IMR-90 (cell line): ENCODE measurements at regions not wholly inside any gene's neighbourhood (a gene's known extent, or its start where the extent isn't known, plus 50 kb on each side); places are given as distances from the start of the nearest gene placed in this dataset.

ENCODE experiments used
- ATAC-seq: fragments of 200-7000 bp; cut with Tn5 transposase; 2 replicates; pipeline ENCODE4 v1.9.1; 2020; ENCODE audit warnings: low read depth, mild to moderate bottlenecking, moderate library complexity
- BruUV-seq: library from RNA; stranded (reverse); fragments of 400-500 nt; replicated peaks from 2 replicates; lab custom pipeline; 2021; lab: Mats Ljungman, UMichigan
- CTCF ChIA-PET: fragments of 300-600 bp; formaldehyde crosslinking; extraction: SDS; loops from one replicate; lab custom pipeline; 2021; ENCODE audit warnings: antibody characterized with exemption; lab: Yijun Ruan, JAX
- POLR2A ChIA-PET: fragments of 300-600 bp; sonication (Branson Sonifier 250); formaldehyde crosslinking; loops from one replicate; lab custom pipeline; 2022; ENCODE audit warnings: antibody characterized with exemption; ENCODE audit not compliant: unreplicated experiment; lab: Charles Lee
- DNase-seq: peaks from one replicate; pipeline ENCODE4 v3.0.0; 2013
- H2AFZ ChIP-seq: replicated peaks from 2 replicates; pipeline ENCODE3; 2013; ENCODE audit warnings: low read length, mild to moderate bottlenecking; ENCODE audit not compliant: poor library complexity
- H2AK5ac ChIP-seq: 2 replicates; pipeline ENCODE4 v1.6.1; 2013; ENCODE audit warnings: low read depth, low read length, inconsistent platforms
- H2AK9ac ChIP-seq: replicated peaks from 2 replicates; pipeline ENCODE3; 2013; ENCODE audit warnings: mild to moderate bottlenecking, low read depth, low read length, moderate library complexity; ENCODE audit not compliant: poor library complexity
- H2BK120ac ChIP-seq: 2 replicates; pipeline ENCODE4 v1.6.1; 2013; ENCODE audit warnings: low read depth, low read length, inconsistent platforms
- H2BK15ac ChIP-seq: 3 replicates; pipeline ENCODE4 v1.6.1; 2013; ENCODE audit warnings: low read depth, low read length, inconsistent platforms
- H2BK20ac ChIP-seq: 2 replicates; pipeline ENCODE4 v1.6.1; 2013; ENCODE audit warnings: low read depth, mild to moderate bottlenecking, inconsistent platforms, low read length, moderate library complexity
- H2BK5ac ChIP-seq: 2 replicates; pipeline ENCODE4 v1.6.1; 2013; ENCODE audit warnings: mild to moderate bottlenecking, low read depth, low read length, inconsistent platforms; ENCODE audit not compliant: poor library complexity, severe bottlenecking
- H3K14ac ChIP-seq: replicated peaks from 2 replicates; pipeline ENCODE4 v1.6.1; 2013; ENCODE audit warnings: low read depth, low read length, inconsistent platforms
- H3K18ac ChIP-seq: 2 replicates; pipeline ENCODE4 v1.6.1; 2013; ENCODE audit warnings: low read depth, low read length, control low read depth
- H3K23ac ChIP-seq: 2 replicates; pipeline ENCODE4 v1.6.1; 2013; ENCODE audit warnings: low read depth, low read length, inconsistent platforms
- H3K27ac ChIP-seq: 2 replicates; pipeline ENCODE4 v1.5.1; 2013; ENCODE audit warnings: mild to moderate bottlenecking, control low read depth, low read length; ENCODE audit not compliant: insufficient read depth
- H3K27me3 ChIP-seq: 2 replicates; pipeline ENCODE4 v1.6.1; 2013; ENCODE audit warnings: low read length; ENCODE audit not compliant: control insufficient read depth, insufficient read depth
- H3K36me3 ChIP-seq: 2 replicates; pipeline ENCODE4 v1.6.1; 2013; ENCODE audit warnings: low read length, mixed read lengths; ENCODE audit not compliant: control insufficient read depth, insufficient read depth
- H3K4ac ChIP-seq: 2 replicates; pipeline ENCODE4 v1.6.1; 2013; ENCODE audit warnings: low read depth, low read length, inconsistent platforms
- H3K4me1 ChIP-seq: 2 replicates; pipeline ENCODE4 v1.6.1; 2013; ENCODE audit warnings: low read length, mixed read lengths; ENCODE audit not compliant: control insufficient read depth, insufficient read depth
- H3K4me2 ChIP-seq: 2 replicates; pipeline ENCODE4 v1.6.1; 2013; ENCODE audit warnings: low read depth, mild to moderate bottlenecking, control low read depth, low read length, moderate library complexity
- H3K4me3 ChIP-seq: 2 replicates; pipeline ENCODE4 v1.5.1; 2013; ENCODE audit warnings: low read depth, mild to moderate bottlenecking, control low read depth, low read length, moderate library complexity; ENCODE audit not compliant: insufficient read depth
- H3K56ac ChIP-seq: 2 replicates; pipeline ENCODE4 v1.6.1; 2013; ENCODE audit warnings: low read length, inconsistent platforms; ENCODE audit not compliant: insufficient read depth; ENCODE audit errors: extremely low read depth
- H3K79me1 ChIP-seq, 2 experiments: 2 replicates each; pipeline ENCODE4 v1.6.1; 2013; ENCODE audit warnings: low read length in 2 of 2, inconsistent platforms in 1 of 2, low read depth in 1 of 2
- H3K9ac ChIP-seq: 2 replicates; pipeline ENCODE4 v1.6.1; 2013; ENCODE audit warnings: low read depth, low read length, control low read depth
- H3K9me1 ChIP-seq: 2 replicates; pipeline ENCODE4 v1.6.1; 2013; ENCODE audit warnings: low read length, inconsistent platforms; ENCODE audit not compliant: insufficient read depth
- H3K9me3 ChIP-seq: 2 replicates; pipeline ENCODE4 v1.6.1; 2013; ENCODE audit warnings: low read length; ENCODE audit not compliant: control insufficient read depth, insufficient read depth
- H4K20me1 ChIP-seq: 2 replicates; pipeline ENCODE4 v1.6.1; 2013; ENCODE audit warnings: low read length, inconsistent platforms; ENCODE audit not compliant: insufficient read depth
- H4K5ac ChIP-seq: 2 replicates; pipeline ENCODE4 v1.6.1; 2013; ENCODE audit warnings: mild to moderate bottlenecking, low read depth, low read length, control low read depth
- H4K8ac ChIP-seq, 2 experiments: 2 replicates each; pipeline ENCODE4 v1.6.1; 2013; ENCODE audit warnings: low read depth in 2 of 2, low read length in 2 of 2, control low read depth in 1 of 2, inconsistent platforms in 1 of 2
- H4K91ac ChIP-seq: 2 replicates; pipeline ENCODE4 v1.6.1; 2013; ENCODE audit warnings: low read depth, low read length, inconsistent platforms; ENCODE audit not compliant: insufficient read depth
- BHLHE40 ChIP-seq: fragments of 150-350 bp; IDR thresholded peaks from 2 replicates; pipeline ENCODE4 v1.6.1; 2016; ENCODE audit warnings: mild to moderate bottlenecking, low read depth, low read length
- CEBPB ChIP-seq: IDR thresholded peaks from 2 replicates; pipeline ENCODE4 v1.6.1; 2012; ENCODE audit warnings: low read depth, low read length, improper control_type of control experiment
- CHD1 ChIP-seq: IDR thresholded peaks from 2 replicates; pipeline ENCODE4 v1.6.1; 2012; ENCODE audit warnings: low read depth, low read length, improper control_type of control experiment
- CTCF ChIP-seq: conservative IDR thresholded peaks from 2 replicates; pipeline ENCODE4 v1.5.1; 2012; ENCODE audit warnings: mild to moderate bottlenecking, low read depth, low read length, improper control_type of control experiment
- ELK1 ChIP-seq: fragments of 150-350 bp; IDR thresholded peaks from 2 replicates; pipeline ENCODE4 v1.6.1; 2016; ENCODE audit warnings: low read depth, mild to moderate bottlenecking, low read length, moderate library complexity, borderline replicate concordance
- FOS ChIP-seq: fragments of 150-350 bp; IDR thresholded peaks from 2 replicates; pipeline ENCODE4 v1.6.1; 2016; ENCODE audit warnings: low read depth, low read length
- MAFK ChIP-seq: IDR thresholded peaks from 2 replicates; pipeline ENCODE4 v1.6.1; 2012; ENCODE audit warnings: low read depth, low read length, improper control_type of control experiment
- MAZ ChIP-seq: IDR thresholded peaks from 2 replicates; pipeline ENCODE4 v1.6.1; 2012; ENCODE audit warnings: low read depth, mild to moderate bottlenecking, low read length, improper control_type of control experiment, moderate library complexity, borderline replicate concordance
- MXI1 ChIP-seq: IDR thresholded peaks from 2 replicates; pipeline ENCODE4 v1.6.1; 2012; ENCODE audit warnings: low read depth, mild to moderate bottlenecking, low read length, moderate library complexity, borderline replicate concordance
- NFE2L2 ChIP-seq: fragments of 150-350 bp; IDR thresholded peaks from 2 replicates; pipeline ENCODE4 v1.6.1; 2016; ENCODE audit warnings: low read depth, mild to moderate bottlenecking, low read length
- POLR2A ChIP-seq: IDR thresholded peaks from 2 replicates; pipeline ENCODE4 v1.6.1; 2012; ENCODE audit warnings: mild to moderate bottlenecking, low read depth, low read length
- RAD21 ChIP-seq: IDR thresholded peaks from 2 replicates; pipeline ENCODE4 v1.6.1; 2012; ENCODE audit warnings: low read length, improper control_type of control experiment
- RCOR1 ChIP-seq: IDR thresholded peaks from 2 replicates; pipeline ENCODE4 v1.6.1; 2012; ENCODE audit warnings: mild to moderate bottlenecking, low read length, improper control_type of control experiment; ENCODE audit not compliant: insufficient replicate concordance
- RFX5 ChIP-seq: IDR thresholded peaks from 2 replicates; pipeline ENCODE4 v1.8.0; 2012; ENCODE audit warnings: low read depth, mild to moderate bottlenecking, low read length, moderate library complexity
- SMC3 ChIP-seq: fragments of 150-350 bp; IDR thresholded peaks from 2 replicates; pipeline ENCODE4 v1.6.1; 2016; ENCODE audit warnings: low read depth, mild to moderate bottlenecking, antibody characterized with exemption, low read length, moderate library complexity
- USF2 ChIP-seq: fragments of 150-350 bp; IDR thresholded peaks from 2 replicates; pipeline ENCODE4 v1.6.1; 2017; ENCODE audit warnings: mild to moderate bottlenecking, antibody characterized with exemption, low read length, low read depth
- WGBS, 2 experiments: methylation state at CpG; one replicate each; pipeline versions ENCODE4 v1.1.5 to v1.1.7; 2013; ENCODE audit warnings: missing lambda C conversion rate in 2 of 2; ENCODE audit not compliant: insufficient read length in 1 of 2; ENCODE audit errors: extremely low coverage in 2 of 2; 5-methylcytosine and 5-hydroxymethylcytosine counted together
- dilution Hi-C: fragments of 300-500 bp; cut with HindIII; formaldehyde crosslinking; loops from one replicate; pipeline ENCODE4 v1.14.3; 2018; ENCODE audit warnings: low sequenced_read_pairs; ENCODE audit not compliant: unreplicated experiment
- in situ Hi-C: fragments of 300-500 bp; cut with MboI; formaldehyde crosslinking; loops from 3 replicates; pipeline ENCODE4 v1.14.3; 2019; ENCODE audit warnings: low sequenced_read_pairs, inconsistent platforms, mixed read lengths
- intact Hi-C: fragments of 100-400 bp; cut with micrococcal nuclease; formaldehyde crosslinking; loops from 2 replicates; pipeline ENCODE4 v1.10.0; 2022

- Histone ChIP-seq H2BK120ac (no peak overlapping the region), H3K4me3 (no peak overlapping the region), H2AK9ac (no peak overlapping the region), H2AK5ac (no peak overlapping the region), H4K5ac (no peak overlapping the region; the same call in 1 of the 2 replicates), H2BK5ac (no peak overlapping the region), H3K56ac (no peak overlapping the region), H3K4me2 (peak overlapping the region; percentile 51; the same call in 1 of the 2 replicates), H3K4ac (no peak overlapping the region), H2AFZ (no peak overlapping the region), H3K18ac (peak overlapping the region; percentile 39; the same call in 1 of the 2 replicates), H4K20me1 (no peaks in the 10 kb centered on the region), H3K27ac (no peak overlapping the region), H2BK20ac (no peak overlapping the region), H3K9ac (no peak overlapping the region), H3K4me1 (peaks cover 2% of the 10 kb centered on the region; the same call in 1 of the 2 replicates), H3K27me3 (no peaks in the 10 kb centered on the region), H4K8ac (no peak overlapping the region; a peak in 1 of 4 replicates), H4K91ac (no peak overlapping the region), H2BK15ac (no peak overlapping the region), H3K79me1 (no peaks in the 10 kb centered on the region), H3K36me3 (no peaks in the 10 kb centered on the region), H3K23ac (no peak overlapping the region), H3K9me1 (peaks cover 6% of the 10 kb centered on the region; the same call in 1 of the 2 replicates), H3K14ac (no peak overlapping the region), H3K9me3 (no peaks in the 10 kb centered on the region)
- in situ Hi-C loops (no loop called here), dilution Hi-C loops (no loop called here), intact Hi-C loops (no loop called here)
- no CpG with 5 or more reads among the region's 1 CpG for WGBS, 2 experiments
- CTCF ChIA-PET: no interaction called here
- TF ChIP-seq MAFK (no peak), POLR2A (no peak), FOS (no peak), USF2 (no peak), RFX5 (no peak), MAZ (no peak), ELK1 (no peak), CEBPB (no peak), CTCF (no peak), BHLHE40 (no peak), RCOR1 (no peak), RAD21 (no peak), MXI1 (no peak), NFE2L2 (no peak), CHD1 (no peak), SMC3 (no peak)
- DNase-seq: peak; percentile 70
- no TSS peak for BruUV-seq
- POLR2A ChIA-PET: no interaction called here
- peak; percentile 68 for ATAC-seq
Measured at GRCh38 chr5:58318468-58318867, 141.4 kb downstream of the PLK2 start.
